ENCODE measurements at regions not wholly inside any gene's neighbourhood (a gene's known extent, or its start where the extent isn't known, plus 50 kb on each side); places are given as distances from the start of the nearest gene placed in this dataset.

DNA sequence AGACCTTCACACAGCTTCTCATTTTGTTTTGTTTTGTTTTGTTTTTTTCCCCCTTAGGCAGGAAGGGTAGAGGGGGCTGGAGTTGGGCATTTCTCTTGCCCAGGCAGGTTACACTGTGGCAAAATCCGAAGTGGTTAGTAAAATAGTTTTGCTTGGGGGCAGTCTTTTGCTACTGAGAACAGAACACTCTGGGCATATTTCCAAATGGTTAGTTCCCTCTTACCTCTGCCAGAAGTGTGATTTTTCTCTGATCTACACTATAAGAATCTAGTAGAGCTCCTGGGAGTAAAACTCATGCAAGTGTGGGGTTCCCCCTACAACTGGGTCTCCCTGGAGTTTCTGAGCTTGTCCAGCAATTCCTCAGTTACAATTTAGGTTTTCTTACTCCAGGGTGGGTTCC, 61.7 kb downstream of the NPS start:
- no peak overlapping the region for H3K4me3 ChIP-seq (ENCODE audit: low read length)
- no peak for DNase-seq (ENCODE audit: low read depth)
- TF ChIP-seq, protein P1, sequence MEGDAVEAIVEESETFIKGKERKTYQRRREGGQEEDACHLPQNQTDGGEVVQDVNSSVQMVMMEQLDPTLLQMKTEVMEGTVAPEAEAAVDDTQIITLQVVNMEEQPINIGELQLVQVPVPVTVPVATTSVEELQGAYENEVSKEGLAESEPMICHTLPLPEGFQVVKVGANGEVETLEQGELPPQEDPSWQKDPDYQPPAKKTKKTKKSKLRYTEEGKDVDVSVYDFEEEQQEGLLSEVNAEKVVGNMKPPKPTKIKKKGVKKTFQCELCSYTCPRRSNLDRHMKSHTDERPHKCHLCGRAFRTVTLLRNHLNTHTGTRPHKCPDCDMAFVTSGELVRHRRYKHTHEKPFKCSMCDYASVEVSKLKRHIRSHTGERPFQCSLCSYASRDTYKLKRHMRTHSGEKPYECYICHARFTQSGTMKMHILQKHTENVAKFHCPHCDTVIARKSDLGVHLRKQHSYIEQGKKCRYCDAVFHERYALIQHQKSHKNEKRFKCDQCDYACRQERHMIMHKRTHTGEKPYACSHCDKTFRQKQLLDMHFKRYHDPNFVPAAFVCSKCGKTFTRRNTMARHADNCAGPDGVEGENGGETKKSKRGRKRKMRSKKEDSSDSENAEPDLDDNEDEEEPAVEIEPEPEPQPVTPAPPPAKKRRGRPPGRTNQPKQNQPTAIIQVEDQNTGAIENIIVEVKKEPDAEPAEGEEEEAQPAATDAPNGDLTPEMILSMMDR (conservative IDR thresholded peaks at IDR 0.05; ENCODE audit: low read depth, low read length): no peak

DNA sequence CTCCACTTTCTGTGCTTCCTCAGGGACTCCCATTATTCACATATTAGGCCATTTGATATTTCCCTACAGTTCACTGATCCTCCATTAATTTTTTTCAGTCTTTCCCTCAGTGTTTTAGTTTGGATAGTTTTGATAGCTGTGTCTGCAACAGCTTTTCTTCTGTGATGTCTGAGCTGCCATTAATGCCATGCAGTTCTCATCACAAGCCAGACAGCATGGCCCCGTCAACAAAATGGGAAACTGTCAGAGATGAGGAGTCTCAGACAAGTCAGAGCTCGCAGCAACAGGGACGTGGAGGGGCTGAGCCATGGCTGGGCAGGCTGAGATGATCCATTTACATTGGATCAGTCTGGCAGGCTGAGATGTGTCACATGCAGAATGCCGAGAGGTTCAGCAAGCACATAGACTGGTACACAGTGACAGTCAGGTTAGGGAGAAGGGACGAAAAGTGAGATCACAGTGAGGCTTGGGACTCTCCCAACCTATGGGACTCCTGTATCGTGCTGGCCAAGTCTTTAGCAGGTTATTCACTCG, 65.4 kb downstream of the NPS start:
- TF ChIP-seq, protein P1 (conservative IDR thresholded peaks at IDR 0.05; ENCODE audit: low read depth, low read length): no peak
- H3K4me3 ChIP-seq (ENCODE audit: low read length): no peak overlapping the region
- DNase-seq (ENCODE audit: low read depth): no peak

DNA sequence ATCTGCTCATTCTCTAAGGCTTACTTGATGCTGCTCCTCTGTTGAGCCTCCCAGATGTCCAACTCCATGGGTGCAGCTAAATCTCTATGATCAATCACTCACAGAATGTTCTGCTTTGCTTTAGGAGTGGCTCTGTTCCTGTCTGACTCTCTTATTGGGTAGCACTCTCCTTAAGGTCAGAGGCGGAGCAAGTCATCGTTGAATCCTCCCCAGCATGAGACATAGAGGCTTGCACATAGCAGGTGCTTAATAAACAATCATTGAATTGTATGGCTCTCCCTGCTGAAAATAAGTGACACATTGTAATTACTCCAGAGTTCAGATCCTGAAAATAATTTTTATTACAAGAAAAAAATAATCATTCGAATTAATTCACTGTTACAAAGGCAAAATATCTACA, 69.7 kb downstream of the NPS start:
- no peak for DNase-seq (ENCODE audit: low read depth)
- TF ChIP-seq, protein P1 (conservative IDR thresholded peaks at IDR 0.05; ENCODE audit: low read depth, low read length): no peak
- H3K4me3 ChIP-seq (ENCODE audit: low read length): no peak overlapping the region

DNA sequence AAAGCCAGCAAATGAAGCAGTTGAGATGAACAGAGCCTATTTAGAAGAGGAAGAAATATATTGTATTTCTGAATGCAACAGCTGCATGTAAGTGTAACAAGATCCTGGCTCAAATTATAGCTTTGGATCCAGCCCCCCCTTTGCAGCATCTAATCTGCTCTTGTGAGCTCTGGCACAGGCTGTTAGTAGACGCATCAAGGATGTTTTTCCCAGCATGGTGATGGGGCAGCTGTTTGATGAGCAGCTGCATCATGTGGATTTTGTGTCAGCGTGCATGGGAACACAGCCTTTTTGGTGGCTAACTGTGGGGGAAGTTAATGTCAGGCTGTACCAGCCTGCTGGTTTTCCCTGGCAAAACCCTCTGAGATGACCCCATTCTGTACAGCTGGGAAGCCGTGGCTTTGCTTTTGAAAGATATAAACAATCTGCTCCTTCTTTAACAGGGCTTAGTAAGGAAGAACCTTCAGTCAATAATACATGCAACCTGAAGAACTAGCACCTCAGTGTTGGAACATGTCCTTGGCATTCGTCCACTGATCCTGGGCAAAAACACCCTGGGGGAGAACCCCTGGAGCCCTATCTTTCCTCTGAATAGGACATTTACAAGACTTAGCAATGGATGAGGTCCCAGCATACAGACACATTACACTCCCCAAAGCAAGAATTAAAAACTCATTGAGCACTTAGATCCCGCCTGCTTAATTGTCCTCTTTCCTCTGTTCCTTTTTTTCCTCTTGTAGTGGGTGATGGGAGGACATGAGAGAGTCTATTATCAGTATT, 70.6 kb downstream of the NPS start:
- no peak for DNase-seq (ENCODE audit: low read depth)
- TF ChIP-seq, protein P1 (conservative IDR thresholded peaks at IDR 0.05; ENCODE audit: low read depth, low read length): no peak
- H3K4me3 ChIP-seq (ENCODE audit: low read length): no peak overlapping the region

DNA sequence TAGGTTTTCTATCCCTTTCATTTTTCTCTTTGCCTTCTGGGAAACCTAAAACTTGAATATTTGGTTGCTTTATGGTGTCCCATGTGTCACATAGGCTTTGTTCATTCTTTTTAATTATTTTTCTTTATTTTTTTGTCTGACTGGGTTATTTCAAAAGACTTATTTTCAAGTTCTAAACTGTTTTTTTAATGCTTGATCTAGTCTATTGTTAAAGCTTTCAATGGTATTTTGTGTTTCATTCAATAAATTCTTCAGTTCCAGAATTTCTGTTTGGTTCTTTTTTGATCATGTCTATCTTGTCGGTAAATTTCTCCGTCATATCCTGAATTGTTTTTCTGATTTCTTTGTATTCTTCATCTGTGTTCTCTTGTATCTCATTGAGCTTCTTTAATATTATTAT, 86.8 kb downstream of the NPS start:
- TF ChIP-seq, protein P1 (conservative IDR thresholded peaks at IDR 0.05; ENCODE audit: low read depth, low read length): no peak
- no peak for DNase-seq (ENCODE audit: low read depth)
- H3K4me3 ChIP-seq (ENCODE audit: low read length): no peak overlapping the region

DNA sequence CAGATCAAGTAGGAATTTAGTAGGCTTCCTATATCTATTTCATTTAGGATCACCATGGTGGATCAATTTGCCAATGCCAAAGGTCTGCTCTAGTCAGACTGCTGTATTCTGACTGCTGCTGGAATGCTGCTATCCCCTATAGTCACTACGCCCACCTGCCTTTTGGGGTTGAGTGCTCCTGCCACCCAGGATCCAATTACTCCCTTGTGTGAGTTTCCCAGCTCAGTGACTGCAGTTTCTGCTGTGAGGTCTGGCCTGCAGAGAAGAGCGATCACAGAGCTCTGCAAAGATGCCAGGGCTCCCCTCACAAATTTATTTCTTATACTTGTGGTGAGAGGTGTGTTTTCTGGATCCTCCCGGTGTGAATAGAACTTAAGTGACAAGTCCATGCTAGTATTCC, 88.1 kb upstream of the FOXI2 start:
- no peak overlapping the region for H3K4me3 ChIP-seq (ENCODE audit: low read length)
- TF ChIP-seq, protein P1 (conservative IDR thresholded peaks at IDR 0.05; ENCODE audit: low read depth, low read length): no peak
- no peak for DNase-seq (ENCODE audit: low read depth)

DNA sequence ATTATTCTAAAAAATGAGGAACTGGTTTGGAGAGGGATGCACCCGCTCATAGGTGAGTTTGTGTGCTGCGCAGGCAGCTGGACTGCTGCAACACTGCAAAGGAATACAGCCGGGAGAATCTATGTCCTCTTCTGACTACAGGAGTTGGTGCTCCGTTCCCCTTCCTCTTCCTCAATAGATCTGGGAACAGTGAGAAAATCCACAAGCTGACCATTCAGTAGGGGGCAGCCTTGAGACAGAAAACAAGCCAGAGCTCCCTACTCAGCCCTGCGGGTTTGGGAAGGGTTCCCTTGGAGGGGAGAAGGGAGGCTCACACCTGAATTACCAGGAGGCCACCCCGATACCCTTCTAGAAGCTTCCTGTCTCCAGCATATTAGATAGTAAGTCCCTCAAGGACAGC, 87.3 kb upstream of the FOXI2 start:
- H3K4me3 ChIP-seq (ENCODE audit: low read length): no peak overlapping the region
- TF ChIP-seq, protein P1 (conservative IDR thresholded peaks at IDR 0.05; ENCODE audit: low read depth, low read length): no peak
- DNase-seq (ENCODE audit: low read depth): no peak
